ENCODE measurements at regions not wholly inside any gene's neighbourhood (a gene's known extent, or its start where the extent isn't known, plus 50 kb on each side); places are given as distances from the start of the nearest gene placed in this dataset.

- DNase-seq: no peak
Observed at GRCh38 chr1:56390232-56390867, 189.0 kb downstream of the PLPP3 start.

GRCh38 chr1:56389813-56390212 is 189.6 kb downstream of the PLPP3 start:
- no peak for DNase-seq

GRCh38 chr1:56387071-56387740 is 192.2 kb downstream of the PLPP3 start:
- no peak for DNase-seq

DNA sequence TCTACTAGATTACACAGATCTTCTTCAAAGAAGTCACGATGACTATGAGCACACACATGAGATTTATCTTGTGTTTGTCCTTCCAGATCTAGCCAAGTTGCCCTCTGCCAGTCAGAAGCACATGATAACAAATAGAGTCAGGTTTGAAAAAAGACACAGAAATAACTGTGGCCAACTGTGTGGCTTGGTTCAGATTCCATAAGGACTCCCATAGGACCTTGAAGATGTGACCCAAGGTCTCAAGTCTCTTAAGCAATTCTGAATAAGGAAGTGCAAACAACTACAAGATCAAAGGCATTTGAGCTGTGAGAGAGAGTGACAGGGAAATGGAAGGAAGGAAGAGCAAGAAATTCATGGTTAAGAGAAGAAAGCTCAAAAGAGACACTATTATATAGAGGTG is 194.0 kb downstream of the PLPP3 start:
- no peak for DNase-seq

DNA sequence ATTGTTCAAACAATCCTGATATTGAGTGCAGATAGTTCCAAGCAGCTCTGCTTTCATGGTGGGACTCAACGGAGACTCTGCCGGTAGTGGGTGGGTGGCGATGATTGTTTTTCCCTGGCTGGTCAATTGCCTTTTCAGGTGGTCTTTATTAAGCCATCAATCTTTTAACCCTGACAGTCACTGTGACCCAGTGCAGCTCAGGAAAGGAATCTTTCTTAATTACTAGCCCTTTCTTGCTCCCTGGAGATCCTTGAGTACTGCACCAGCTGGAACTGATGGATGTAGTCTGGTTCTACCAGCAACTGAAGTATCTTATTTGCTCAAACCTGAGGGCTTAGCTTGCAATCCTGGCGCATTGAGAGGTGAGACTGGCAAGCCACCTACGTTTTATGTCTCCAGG is 196.4 kb downstream of the PLPP3 start:
- no peak for DNase-seq

DNA sequence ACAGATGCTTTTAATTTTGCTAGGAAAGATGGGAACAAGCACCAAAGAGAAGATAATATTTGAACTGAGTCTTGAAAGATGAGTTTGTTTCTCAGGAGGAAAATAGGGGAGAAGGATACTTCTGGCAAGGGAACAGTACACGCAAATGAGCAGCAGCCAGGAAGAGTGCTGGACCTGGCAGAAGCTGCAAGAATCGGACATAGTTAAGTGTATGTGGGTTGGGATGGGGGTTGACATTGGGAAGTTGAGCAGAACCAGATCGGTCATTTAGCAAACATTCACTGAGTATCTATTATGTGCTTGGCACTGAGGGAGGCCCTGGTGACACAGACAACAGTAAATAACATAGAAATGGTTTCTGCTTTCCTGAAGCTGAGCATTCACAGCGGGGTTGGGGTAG is 198.8 kb downstream of the PLPP3 start:
- DNase-seq: no peak

DNA sequence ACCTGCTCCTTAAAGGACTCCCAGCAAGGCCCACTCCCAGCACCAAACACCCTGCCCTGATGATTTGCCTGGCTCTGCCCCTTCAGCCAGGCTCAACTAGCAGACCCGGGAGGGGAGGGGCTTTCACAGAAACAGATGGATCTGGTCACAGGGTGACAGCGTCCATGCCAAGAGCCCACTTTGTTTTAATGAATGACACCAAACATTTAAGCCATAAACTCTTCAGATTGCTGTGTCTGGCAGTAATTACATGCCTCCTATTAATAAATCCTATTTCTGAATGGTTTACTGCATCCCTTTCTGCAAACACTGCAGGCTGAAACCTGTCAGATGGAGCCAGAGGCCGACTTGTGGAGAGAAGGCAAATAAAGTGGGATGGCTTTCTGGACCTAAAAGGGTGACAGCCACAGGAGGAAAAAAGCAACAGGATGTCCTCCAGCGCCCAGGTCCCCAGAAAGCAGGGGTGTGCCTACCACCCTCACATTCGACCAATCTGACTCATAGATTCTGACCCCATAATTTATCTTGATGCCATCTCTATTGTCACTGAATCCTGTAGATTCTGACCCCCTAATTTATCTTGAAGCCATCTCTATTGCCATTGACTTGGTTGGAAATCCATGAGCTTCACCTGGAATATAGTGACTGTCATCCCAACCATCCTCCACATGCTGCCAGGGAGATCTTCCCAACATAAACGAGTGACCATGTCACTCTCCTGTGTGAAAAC is 200.9 kb downstream of the PLPP3 start:
- no peak for DNase-seq

GRCh38 chr1:56377431-56377830 is 201.9 kb downstream of the PLPP3 start:
- no peak for DNase-seq

DNA sequence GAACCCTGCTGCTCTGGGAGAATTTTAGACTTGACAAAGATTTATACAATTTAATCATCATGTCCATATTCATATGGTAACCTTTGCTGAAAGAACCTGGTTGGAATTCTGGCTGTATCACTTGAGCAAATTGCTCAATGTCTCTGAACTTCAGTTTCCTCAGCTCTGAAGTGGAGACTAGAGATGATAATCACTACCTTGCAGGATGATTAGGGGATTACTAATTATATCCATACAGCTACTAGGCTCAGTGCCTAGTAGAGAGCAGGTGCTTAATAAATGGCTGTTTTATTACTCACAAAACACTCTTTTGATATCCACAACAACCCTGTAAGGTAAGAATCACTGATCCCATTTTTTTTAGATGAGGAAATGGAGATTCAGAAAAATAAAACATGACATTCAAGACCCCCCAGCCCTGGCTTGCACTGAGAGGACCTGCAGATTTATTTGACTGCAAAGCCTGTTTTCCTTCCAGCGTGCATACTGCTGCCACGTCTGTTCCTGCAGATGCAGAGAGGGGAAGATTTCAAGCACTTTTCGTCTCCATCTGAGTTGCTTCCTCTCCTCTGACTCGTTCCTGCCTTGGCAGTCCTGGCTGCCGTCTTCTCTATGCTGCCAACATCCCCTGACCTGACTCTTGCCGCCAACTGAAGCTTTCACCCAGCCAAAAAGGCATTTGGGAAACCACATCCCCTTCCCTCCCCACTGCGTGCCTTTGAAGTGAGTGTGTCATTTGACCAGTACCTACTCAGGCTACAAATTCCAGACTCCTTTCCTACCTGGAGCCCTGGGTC is 203.0 kb downstream of the PLPP3 start:
- DNase-seq: no peak

GRCh38 chr1:56375326-56375804 is 204.0 kb downstream of the PLPP3 start:
- DNase-seq: no peak

DNA sequence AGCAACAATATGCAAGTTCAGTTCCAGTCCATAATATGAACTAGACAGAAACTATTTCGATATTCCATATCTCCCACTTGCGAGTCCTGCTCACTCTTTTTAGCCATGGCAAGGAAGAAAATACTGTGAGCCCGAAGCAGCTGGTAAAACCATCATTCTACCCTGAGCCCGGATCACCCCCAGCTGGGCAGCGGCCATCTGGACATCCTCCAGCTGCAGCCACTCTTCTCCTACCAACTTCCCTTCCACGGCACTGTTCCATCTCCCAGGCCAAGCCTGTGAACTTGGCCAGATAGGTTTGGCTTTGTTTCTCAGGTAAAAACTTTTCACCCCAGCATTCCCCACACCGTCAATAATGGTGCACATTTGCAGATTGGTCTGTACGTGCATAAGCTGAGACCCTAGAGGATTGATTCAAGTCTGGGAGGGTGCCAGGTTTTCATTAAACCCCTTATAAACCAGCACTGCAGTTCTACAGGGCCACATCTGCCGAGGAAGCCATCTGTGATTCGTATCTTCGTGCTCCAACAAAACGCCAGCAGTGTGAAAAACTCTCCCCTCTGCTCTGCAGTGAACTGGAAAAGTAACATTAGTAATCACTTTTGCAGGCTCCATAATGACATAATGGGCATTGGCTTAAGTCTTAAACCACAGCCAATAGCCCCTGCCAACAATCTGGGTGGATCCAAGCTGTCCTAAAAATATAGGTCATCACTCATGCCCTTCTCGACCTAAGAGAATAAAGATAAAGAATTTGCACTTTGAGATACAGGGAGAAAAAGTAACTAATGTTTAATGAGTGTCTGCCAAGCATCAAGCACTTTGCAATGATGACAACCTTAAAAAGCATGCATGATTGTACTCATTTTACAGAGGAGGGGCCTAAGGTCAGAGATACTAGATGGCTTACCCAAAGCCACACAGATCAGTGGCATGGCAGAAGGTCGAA is 205.1 kb downstream of the PLPP3 start:
- DNase-seq: no peak

GRCh38 chr1:56370513-56370912 is 208.8 kb downstream of the PLPP3 start:
- no peak for DNase-seq

GRCh38 chr1:56363007-56363770 is 216.2 kb downstream of the PLPP3 start:
- DNase-seq: no peak

GRCh38 chr1:56360021-56360420 is 219.3 kb downstream of the PLPP3 start:
- no peak for DNase-seq

DNA sequence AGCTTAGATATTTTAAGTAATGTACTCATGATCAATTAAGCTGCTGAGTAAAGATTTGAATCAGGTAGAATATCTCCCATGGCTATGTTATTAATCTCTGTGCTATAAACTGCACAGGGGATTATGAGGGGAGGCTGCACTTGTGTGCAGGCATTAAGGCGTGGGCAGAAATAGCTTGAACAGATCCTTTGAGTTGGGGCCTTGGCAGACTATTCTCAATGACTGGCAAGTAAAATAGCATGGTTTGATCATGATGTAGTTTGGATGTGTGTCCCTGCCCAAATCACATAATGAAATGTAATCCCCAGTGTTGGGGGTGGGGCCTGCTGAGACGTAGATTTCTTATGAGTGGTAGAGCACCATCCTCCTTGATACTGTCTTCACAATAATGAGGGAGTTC is 220.3 kb downstream of the PLPP3 start:
- no peak for DNase-seq

DNA sequence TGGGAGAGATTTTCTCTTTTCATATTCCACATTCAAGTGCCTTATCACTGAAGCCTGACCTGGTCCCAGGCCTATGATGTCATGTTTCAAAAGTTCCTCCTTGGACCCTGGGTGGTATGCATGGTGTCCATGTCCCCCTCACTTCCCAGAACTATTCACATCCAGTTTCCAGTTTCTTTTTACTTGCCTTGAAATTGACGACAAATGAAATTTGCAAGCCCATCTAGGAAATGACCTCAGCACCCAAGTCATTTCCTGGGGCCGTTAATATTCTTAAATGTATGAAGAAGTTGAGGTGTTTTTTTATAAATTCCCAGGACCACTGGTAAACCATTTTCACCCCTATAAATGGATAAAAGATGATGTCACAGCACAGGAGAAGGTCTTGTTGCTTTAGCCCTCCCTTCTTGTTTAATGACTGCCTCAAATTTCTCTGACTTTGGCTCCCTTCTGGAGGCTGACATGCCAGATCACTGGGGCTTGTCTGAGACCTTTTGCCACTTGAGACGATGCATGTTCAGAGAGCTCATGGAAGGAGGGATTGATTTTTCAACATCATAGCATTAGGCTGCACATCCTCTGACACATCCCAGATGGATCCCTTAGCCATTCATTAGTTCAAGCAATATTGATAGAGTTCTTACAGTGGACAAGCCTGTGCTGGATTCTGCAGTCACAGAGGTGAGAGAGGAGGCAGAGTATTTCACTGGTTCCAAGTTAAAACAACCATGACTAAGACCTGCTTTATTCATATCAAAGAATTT is 221.3 kb downstream of the PLPP3 start:
- DNase-seq: no peak

DNA sequence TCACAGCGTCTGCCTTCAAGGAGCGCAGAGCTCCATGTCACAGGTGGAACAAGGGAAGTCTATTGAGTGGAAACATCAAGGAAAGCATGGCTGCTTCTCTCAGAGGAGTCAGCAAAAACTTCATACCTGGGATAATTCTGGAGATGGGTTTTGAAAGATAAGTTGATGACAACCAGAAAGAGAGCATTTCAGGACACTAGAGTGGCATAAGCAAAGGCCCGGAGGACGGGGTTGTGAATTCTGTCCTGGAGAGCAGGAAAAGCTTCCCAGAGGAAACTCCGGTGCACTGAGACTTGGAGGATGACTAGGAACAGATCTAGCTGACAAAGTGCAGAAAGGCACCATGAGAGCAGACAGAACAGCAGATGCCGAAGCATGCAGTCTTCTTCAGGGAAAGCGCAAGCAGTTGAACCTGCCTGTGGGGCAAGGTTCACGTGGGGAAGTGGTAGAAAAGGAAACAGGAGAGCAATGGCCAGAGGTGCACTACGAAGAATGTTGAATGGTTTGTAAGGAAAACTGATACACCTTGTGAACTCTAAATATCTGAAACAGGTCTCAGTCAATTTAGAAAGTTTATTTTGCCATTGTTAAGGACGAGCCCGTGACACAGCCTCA is 222.9 kb downstream of the PLPP3 start:
- no peak for DNase-seq

GRCh38 chr1:56355918-56356317 is 223.4 kb downstream of the PLPP3 start:
- DNase-seq: no peak

- no peak for DNase-seq
Observed at GRCh38 chr1:56355422-56355821, 223.9 kb downstream of the PLPP3 start.

- no peak for DNase-seq
Observed at GRCh38 chr1:56345831-56346230, 233.5 kb downstream of the PLPP3 start.

Measured in stimulated activated CD4-positive, alpha-beta T cell treated with anti-CD3 and anti-CD28 coated beads, Interleukin-4, amount 100 ng/mL, for 4 hours (primary cell).